ENCODE measurements at regions not wholly inside any gene's neighbourhood (a gene's known extent, or its start where the extent isn't known, plus 50 kb on each side); places are given as distances from the start of the nearest gene placed in this dataset.

DNA sequence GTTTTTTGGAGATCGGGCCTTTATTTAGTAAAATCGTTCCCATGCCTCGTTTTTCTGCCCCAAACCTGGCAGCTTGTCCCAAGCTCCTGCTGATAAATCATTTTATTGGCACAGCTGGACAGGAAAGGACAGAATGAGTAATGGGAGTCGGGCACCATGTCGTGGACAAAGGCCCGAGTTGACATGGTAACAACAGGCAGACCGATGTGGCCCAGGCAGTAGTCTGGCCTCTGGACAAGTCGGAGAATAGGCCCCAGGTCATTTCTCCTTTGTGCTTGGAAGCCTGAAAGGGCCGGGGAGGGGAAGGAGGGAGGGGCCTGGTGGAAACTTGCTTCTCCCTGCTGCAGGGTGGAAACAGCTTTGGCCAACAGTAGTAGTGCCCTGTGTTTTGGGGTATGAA, 234.9 kb downstream of the SUDS3 start:
- DNase-seq = no peak

DNA sequence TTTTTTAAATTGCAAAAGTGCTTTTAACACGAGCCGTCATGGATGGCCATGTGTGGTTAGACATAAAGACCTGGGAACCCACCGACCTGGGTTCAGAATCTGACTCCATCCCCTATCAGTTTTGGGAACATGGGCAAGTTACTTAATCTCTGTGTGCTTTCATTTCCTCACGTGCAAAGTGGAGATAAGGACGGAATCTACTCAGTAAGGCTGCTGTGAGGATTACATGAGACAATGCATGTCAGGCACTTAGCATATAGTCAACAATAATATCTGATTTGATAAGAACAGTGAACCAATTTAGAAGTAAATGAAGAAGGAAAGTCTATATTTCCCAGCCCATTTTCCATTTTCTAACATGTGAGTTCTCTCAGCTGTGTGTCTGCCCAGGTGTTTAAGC, 235.4 kb downstream of the SUDS3 start:
- no peak for DNase-seq

GRCh38 chr12:118617611-118618450, 241.5 kb downstream of the SUDS3 start:
- DNase-seq = no peak

GRCh38 chr12:118618695-118619094, 242.3 kb downstream of the SUDS3 start:
- DNase-seq = no peak

DNA sequence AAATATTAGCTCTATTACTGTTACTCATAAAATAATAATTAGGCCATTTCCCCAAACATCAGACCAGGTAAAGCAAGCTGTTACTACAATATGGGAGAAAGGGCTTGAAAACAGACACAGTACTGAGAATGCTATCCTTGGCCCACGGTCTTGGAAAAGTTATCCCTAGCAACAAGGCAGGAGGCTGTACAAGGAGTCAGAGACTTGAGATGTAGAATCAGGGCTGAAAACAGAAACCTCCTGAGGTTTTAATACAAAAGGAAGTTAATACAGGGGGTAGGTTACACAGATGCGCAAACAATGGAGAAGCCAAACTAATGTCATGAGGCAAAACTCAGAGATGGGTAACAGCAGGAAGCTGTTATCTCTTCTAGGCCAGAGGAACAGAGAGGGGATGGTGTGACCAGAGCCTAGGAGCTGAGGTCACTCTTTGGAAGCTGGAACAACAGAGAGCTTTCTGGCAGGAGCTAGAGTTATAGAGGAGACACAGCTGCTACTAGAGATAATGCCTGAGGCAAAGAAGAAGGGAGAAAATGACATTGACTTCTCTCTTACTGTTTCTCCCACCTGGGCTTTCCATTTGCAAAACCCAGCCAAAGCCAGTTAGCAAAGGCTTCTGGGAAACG, 248.8 kb downstream of the SUDS3 start:
- no peak for DNase-seq

- DNase-seq = no peak
These were observed 256.7 kb downstream of the SUDS3 start for GRCh38 chr12:118633071-118633470.

GRCh38 chr12:118635276-118635675, 258.9 kb downstream of the SUDS3 start:
- no peak for DNase-seq

DNA sequence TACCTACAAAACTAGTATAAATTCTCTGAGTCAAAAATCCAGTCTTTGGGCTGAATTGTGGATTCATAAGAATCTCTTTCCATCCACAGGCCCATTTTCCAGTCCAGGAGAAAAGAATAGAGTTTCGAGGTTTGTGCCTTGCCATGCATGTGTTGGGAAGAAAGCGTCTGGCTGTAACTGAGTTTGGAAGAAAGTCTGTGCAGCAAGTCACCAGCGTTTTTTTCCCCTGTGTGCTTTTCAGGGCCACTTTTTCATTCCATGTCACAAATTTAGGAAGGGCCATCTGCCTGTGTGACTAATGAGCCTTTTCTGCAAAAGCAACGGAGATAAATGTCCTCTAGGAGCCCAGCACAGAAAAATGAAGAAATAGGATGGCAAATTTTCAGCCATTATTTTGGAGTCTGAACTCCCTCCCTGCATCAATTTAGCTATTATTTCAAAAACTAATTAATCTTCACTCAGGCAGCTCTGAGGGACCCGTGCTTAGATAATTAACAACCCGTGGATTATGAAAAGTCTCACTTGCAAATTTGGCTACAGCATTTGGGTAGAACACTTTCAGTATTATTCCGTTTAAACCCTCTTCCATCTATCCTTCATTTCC, 261.5 kb downstream of the SUDS3 start:
- no peak for DNase-seq

- no peak for DNase-seq
These were observed 264.9 kb downstream of the SUDS3 start for GRCh38 chr12:118641249-118641648.

DNA sequence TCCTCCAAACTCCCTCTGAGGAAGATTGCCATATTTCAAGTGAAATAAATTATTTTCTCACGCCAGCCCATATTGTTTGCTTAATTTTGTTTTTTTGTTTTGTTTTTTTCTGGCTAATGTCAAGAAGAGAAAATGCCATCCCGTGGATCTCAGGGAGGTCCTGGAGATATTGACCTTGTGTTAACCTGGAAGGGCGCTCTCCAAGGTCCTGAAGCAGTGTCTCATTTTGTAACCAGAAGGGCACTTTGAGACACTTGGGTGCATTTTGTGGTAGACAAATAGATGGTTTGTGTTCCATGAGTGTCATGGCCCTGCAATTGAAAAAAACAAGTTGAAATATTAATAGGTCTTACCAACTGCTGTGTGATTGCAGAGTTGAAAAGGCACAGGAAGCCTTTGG, 268.9 kb downstream of the SUDS3 start:
- no peak for DNase-seq

DNA sequence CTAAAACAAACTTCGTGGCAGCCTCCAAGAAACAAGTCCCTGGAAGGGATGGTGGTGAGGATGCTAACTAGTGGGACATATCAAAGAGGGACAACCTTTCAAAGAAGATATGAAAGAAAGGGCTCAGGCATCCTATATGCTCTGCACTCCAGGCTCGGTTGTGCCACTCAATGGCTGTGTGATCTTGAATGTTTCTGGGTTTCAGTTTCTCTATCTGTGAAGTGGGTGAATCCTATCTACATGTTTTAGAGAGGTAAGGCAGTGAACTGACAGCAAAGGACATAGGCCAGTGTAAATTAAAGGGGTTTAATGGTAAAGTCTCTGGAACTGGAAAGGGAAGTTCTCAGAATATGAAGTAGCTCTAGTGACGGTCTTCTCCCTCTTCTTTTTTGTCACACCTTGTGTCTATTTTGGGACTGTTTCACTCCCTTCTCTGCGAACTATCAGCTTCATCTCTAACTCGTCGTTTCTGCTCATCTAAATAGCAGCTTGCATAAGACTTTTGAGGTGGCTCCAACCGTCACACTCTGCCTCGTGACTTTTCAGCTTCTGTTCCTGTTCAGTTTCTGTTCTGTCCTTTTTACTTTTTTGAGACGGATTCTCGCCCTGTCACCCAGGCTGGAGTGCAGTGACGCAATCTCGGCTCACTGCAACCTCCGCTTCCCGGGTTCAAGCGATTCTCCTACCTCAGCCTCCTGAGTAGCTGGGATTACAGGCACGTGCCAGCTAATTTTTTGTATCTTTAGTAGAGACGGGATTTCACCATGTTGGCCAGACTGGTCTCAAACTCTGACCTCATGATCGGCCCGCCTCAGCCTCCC, 273.6 kb downstream of the SUDS3 start:
- DNase-seq = no peak

GRCh38 chr12:118650586-118650960, 274.2 kb downstream of the SUDS3 start:
- DNase-seq = no peak

- no peak for DNase-seq
These were observed 275.1 kb downstream of the SUDS3 start for GRCh38 chr12:118651487-118651886.

- no peak for DNase-seq
These were observed 279.2 kb downstream of the SUDS3 start for GRCh38 chr12:118655588-118655987.

- no peak for DNase-seq
These were observed 300.9 kb upstream of the SRRM4 start for GRCh38 chr12:118680356-118680963.

DNA sequence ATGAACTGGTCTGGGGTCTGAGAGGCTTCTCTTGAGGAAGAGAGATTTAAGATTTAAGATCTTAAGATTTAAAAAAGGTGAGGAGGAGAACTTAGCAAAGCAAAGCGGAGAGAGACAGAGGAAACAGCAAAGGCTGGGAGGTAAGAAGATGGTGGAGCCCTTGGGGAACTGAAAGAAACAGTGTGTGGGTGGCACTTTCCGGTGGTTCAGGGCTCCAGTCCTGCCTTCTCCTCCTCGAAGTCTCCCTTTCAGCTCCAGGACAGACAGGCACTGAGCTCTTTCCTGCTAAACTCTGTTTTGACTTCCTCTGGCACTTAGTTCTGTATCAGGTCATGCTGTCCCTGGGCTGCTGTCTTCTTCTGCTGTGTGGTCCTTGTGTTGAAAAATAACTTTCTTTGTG, 298.7 kb upstream of the SRRM4 start:
- no peak for DNase-seq

DNA sequence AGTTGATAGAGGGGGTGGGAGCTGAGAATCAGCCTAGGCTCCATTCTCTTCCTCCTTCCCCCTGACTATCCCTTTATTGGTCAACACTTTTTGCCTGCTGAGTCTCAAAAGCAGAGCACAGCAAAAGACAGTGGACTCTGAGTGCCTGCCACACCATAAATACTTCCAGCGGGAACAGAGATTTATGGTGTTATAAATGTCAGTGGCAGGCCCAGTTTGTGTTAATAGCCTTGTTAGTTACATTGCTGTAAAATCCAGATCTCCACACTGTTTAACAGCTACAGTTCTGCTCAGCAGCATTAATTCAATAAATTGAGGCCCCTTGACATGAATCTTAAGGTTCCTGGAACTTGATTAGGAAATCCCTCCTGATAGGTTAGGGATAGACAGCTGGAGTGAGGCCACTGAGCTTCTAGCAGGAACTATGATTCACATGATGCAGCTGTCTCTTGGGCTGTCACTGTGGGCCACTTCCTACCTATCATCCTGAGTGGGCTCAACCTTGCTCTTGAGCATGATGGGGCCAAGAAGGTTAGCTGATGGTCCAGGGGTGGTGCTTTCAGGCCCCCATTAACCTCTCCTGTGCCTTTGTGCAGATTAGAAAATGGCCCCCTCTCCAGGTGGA, 295.2 kb upstream of the SRRM4 start:
- DNase-seq = no peak

GRCh38 chr12:118689793-118690192, 291.5 kb upstream of the SRRM4 start:
- no peak for DNase-seq

- DNase-seq = no peak
These were observed 290.8 kb upstream of the SRRM4 start for GRCh38 chr12:118690506-118690905.

DNA sequence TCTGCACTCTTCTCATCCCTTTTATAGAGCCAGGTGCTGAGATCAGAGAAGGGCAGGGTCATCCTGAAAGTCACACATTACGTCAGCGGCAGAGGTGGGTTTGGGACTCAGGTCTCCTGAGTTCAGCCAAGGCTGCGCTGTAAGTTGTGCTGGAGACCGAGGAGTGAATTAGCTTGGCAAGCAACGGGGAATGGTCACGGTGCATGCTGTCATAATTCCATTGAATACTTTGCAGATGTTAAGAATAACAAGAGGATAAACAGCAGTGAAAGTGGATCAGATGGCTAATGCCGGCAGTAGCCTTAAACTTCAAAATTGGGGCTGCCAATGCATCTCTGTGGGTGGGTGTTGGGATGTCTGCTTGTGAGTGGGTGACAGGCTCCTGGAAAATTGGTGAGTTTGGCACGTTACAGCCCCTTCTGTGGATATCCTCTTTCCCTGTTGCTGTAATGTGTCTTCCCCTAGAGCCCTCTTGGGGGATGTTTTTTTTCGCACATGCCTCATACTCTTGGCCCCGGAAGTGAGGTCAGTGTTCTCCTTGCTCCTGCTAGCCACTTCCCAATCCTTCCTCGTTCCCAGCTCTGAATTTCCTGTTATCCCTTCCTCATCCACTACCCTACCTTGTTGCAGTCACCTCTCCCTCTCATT, 287.1 kb upstream of the SRRM4 start:
- no peak for DNase-seq

GRCh38 chr12:118704527-118705241, 276.7 kb upstream of the SRRM4 start:
- no peak for DNase-seq

Measured in cerebellar nuclear complex (tissue), 1 donor.